Right lobe of liver (tissue), 4 donors: ENCODE measurements at regions not wholly inside any gene's neighbourhood (a gene's known extent, or its start where the extent isn't known, plus 50 kb on each side); places are given as distances from the start of the nearest gene placed in this dataset.

Experiments
- CTCF ChIP-seq, 4 donors: fragments of 200-600 bp in 3 of 4; fragments of 450-650 bp in 1 of 4; IDR thresholded peaks; one replicate each; pipeline versions ENCODE4 v1.5.1 to v1.8.0; 2016 to 2022; ENCODE audit warnings: antibody characterized with exemption in 4 of 4, mild to moderate bottlenecking in 2 of 4
- POLR2A ChIP-seq: fragments of 450-650 bp; IDR thresholded peaks from one replicate; pipeline ENCODE4 v1.6.1; 2017; ENCODE audit warnings: antibody characterized with exemption, mild to moderate bottlenecking
- donor health status: DM: no; HTN: no; CAD: no.
- donor health status: DM: no; HTN: no; CAD: no.
- donor health status: DM: no; HTN: yes; CAD: no.

GRCh38 chrX:4239650-4240540 lies 526.4 kb upstream of the PRKX start:
- TF ChIP-seq CTCF (IDR thresholded peaks at IDR 0.05) (no peak), POLR2A (no peak)
